Muscle layer of duodenum (tissue), 2 donors: ENCODE measurements at regions not wholly inside any gene's neighbourhood (a gene's known extent, or its start where the extent isn't known, plus 50 kb on each side); places are given as distances from the start of the nearest gene placed in this dataset.
"Not testable (repeated sequence)": the region's sequence is repeated elsewhere in the genome, so short reads cannot be mapped to it uniquely, and the experiment has no call there.

ENCODE experiments used
- H3K27ac ChIP-seq: one replicate; pipeline ENCODE4 v1.7.0; 2013; ENCODE audit warnings: mild to moderate bottlenecking, low read length
- H3K27me3 ChIP-seq: one replicate; pipeline ENCODE4 v1.7.0; 2013; ENCODE audit warnings: low read depth, mild to moderate bottlenecking, control low read depth, low read length
- H3K36me3 ChIP-seq, 2 donors: one replicate each; pipeline ENCODE4 v1.7.0; 2013; ENCODE audit warnings: low read length in 2 of 2, control low read depth in 1 of 2, mild to moderate bottlenecking in 1 of 2; ENCODE audit not compliant: insufficient read depth in 2 of 2, control insufficient read depth in 1 of 2
- H3K4me1 ChIP-seq, 2 donors: one replicate each; pipeline ENCODE4 v1.7.0; 2013; ENCODE audit warnings: low read length in 2 of 2, mild to moderate bottlenecking in 2 of 2, control low read depth in 1 of 2, moderate library complexity in 1 of 2; ENCODE audit not compliant: insufficient read depth in 2 of 2, control insufficient read depth in 1 of 2
- H3K4me3 ChIP-seq, 2 donors: one replicate each; pipeline ENCODE4 v1.7.0; 2013; ENCODE audit warnings: low read length in 2 of 2, low read depth in 1 of 2, mild to moderate bottlenecking in 1 of 2
- H3K9me3 ChIP-seq, 2 donors: one replicate each; pipeline ENCODE4 v1.7.0; 2013; ENCODE audit warnings: low read length in 2 of 2, control low read depth in 1 of 2, mild to moderate bottlenecking in 1 of 2; ENCODE audit not compliant: control insufficient read depth in 1 of 2
- donor health status: healthy.

- Histone ChIP-seq H3K9me3 (no peaks in the 10 kb centered on the region), H3K4me1 (no peaks in the 10 kb centered on the region), H3K27me3 (no peaks in the 10 kb centered on the region)
These were observed 105.9 kb downstream of the OR13H1 start for GRCh38 chrX:131649741-131650140.

GRCh38 chrX:131650637-131651410, 107.0 kb downstream of the OR13H1 start:
- no peaks in the 10 kb centered on the region for H3K4me1 ChIP-seq
- H3K4me3 ChIP-seq, result no peak overlapping the region
- no peak overlapping the region for H3K27ac ChIP-seq
- H3K9me3 ChIP-seq, result no peaks in the 10 kb centered on the region
- H3K27me3 ChIP-seq, result no peaks in the 10 kb centered on the region
- H3K36me3 ChIP-seq, result no peaks in the 10 kb centered on the region

More at GRCh38 chrX:131649741-131650140, 105.9 kb downstream of the OR13H1 start:
- Histone ChIP-seq H3K27ac (no peak overlapping the region), H3K36me3 (no peaks in the 10 kb centered on the region), H3K4me3 (no peak overlapping the region)

GRCh38 chrX:131663726-131664125, 119.9 kb downstream of the OR13H1 start:
- H3K4me1 ChIP-seq, H3K27ac ChIP-seq, H3K36me3 ChIP-seq, H3K4me3 ChIP-seq, H3K27me3 ChIP-seq, H3K9me3 ChIP-seq: not testable (repeated sequence)

- H3K4me3 ChIP-seq, result no peak overlapping the region
- H3K27me3 ChIP-seq, result no peaks in the 10 kb centered on the region
- no peaks in the 10 kb centered on the region for H3K9me3 ChIP-seq
- no peaks in the 10 kb centered on the region for H3K36me3 ChIP-seq
- no peaks in the 10 kb centered on the region for H3K4me1 ChIP-seq
- H3K27ac ChIP-seq, result no peak overlapping the region
These were observed 127.9 kb downstream of the OR13H1 start for GRCh38 chrX:131671735-131672134.

- H3K9me3 ChIP-seq, result no peaks in the 10 kb centered on the region
- no peaks in the 10 kb centered on the region for H3K27me3 ChIP-seq
- H3K4me3 ChIP-seq, result no peak overlapping the region
- H3K36me3 ChIP-seq, result no peaks in the 10 kb centered on the region
- no peak overlapping the region for H3K27ac ChIP-seq
- no peaks in the 10 kb centered on the region for H3K4me1 ChIP-seq
These were observed 131.8 kb downstream of the OR13H1 start for GRCh38 chrX:131675596-131676194.

GRCh38 chrX:131677655-131678628, 134.1 kb downstream of the OR13H1 start:
- H3K27ac ChIP-seq, result no peak overlapping the region
- no peaks in the 10 kb centered on the region for H3K27me3 ChIP-seq
- H3K36me3 ChIP-seq, result no peaks in the 10 kb centered on the region
- no peak overlapping the region for H3K4me3 ChIP-seq
- no peaks in the 10 kb centered on the region for H3K9me3 ChIP-seq
- no peaks in the 10 kb centered on the region for H3K4me1 ChIP-seq

- H3K4me3 ChIP-seq, H3K9me3 ChIP-seq, H3K36me3 ChIP-seq, H3K27me3 ChIP-seq, H3K4me1 ChIP-seq, H3K27ac ChIP-seq: not testable (repeated sequence)
These were observed 138.9 kb downstream of the OR13H1 start for GRCh38 chrX:131682735-131683134.

GRCh38 chrX:131693359-131693758, 149.5 kb downstream of the OR13H1 start:
- Histone ChIP-seq H3K9me3 (no peaks in the 10 kb centered on the region), H3K4me3 (no peak overlapping the region), H3K4me1 (no peaks in the 10 kb centered on the region), H3K27ac (no peak overlapping the region), H3K36me3 (no peaks in the 10 kb centered on the region), H3K27me3 (no peaks in the 10 kb centered on the region)

- not testable (repeated sequence) for H3K27me3 ChIP-seq, H3K27ac ChIP-seq, H3K9me3 ChIP-seq, H3K4me3 ChIP-seq, H3K36me3 ChIP-seq, H3K4me1 ChIP-seq
These were observed 153.1 kb downstream of the OR13H1 start for GRCh38 chrX:131696989-131697388.

GRCh38 chrX:131703646-131704045, 159.8 kb downstream of the OR13H1 start:
- Histone ChIP-seq H3K27ac (no peak overlapping the region), H3K9me3 (no peaks in the 10 kb centered on the region), H3K27me3 (no peaks in the 10 kb centered on the region), H3K4me3 (no peak overlapping the region), H3K4me1 (no peaks in the 10 kb centered on the region), H3K36me3 (no peaks in the 10 kb centered on the region)

GRCh38 chrX:131704136-131704695, 160.3 kb downstream of the OR13H1 start:
- H3K9me3 ChIP-seq, result no peaks in the 10 kb centered on the region
- no peaks in the 10 kb centered on the region for H3K4me1 ChIP-seq
- H3K27me3 ChIP-seq, result no peaks in the 10 kb centered on the region
- H3K27ac ChIP-seq, result no peak overlapping the region
- no peaks in the 10 kb centered on the region for H3K36me3 ChIP-seq
- no peak overlapping the region for H3K4me3 ChIP-seq
